SK-N-SH treated with all-trans-retinoic acid at 6 μM for 48 hours (cell line): ENCODE measurements at regions not wholly inside any gene's neighbourhood (a gene's known extent, or its start where the extent isn't known, plus 50 kb on each side); places are given as distances from the start of the nearest gene placed in this dataset.

Experiments
- ATAC-seq: fragments of 200-7000 bp; cut with Tn5 transposase; 3 replicates; pipeline ENCODE4 v1.9.1; 2020; ENCODE audit warnings: mild to moderate bottlenecking, moderate library complexity
- ARNTL ChIP-seq: fragments of 450-650 bp; formaldehyde crosslinking; IDR thresholded peaks from 2 replicates; pipeline ENCODE4 v1.5.0; 2020; ENCODE audit warnings: low read depth, mild to moderate bottlenecking, moderate library complexity, borderline replicate concordance
- BACH2 ChIP-seq: fragments of 250-450 bp; sonication (Bioruptor Pico); IDR thresholded peaks from 2 replicates; pipeline ENCODE4 v1.9.0; 2021; ENCODE audit warnings: mild to moderate bottlenecking, borderline replicate concordance
- CREB5 ChIP-seq: fragments of 250-450 bp; sonication (Bioruptor Pico); IDR thresholded peaks from 2 replicates; pipeline ENCODE4 v1.5.1; 2020; ENCODE audit warnings: low read depth, mild to moderate bottlenecking, moderate library complexity
- CSDC2 ChIP-seq: fragments of 250-450 bp; sonication (Bioruptor Pico); IDR thresholded peaks from 2 replicates; pipeline ENCODE4 v1.5.0; 2020; ENCODE audit warnings: mild to moderate bottlenecking, moderate library complexity
- CSRNP3 ChIP-seq: fragments of 250-450 bp; sonication (Bioruptor Pico); IDR thresholded peaks from 2 replicates; pipeline ENCODE4 v1.5.1; 2021; ENCODE audit warnings: mild to moderate bottlenecking, moderate library complexity
- ESRRG ChIP-seq: fragments of 250-450 bp; sonication (Bioruptor Pico); IDR thresholded peaks from 2 replicates; pipeline ENCODE4 v1.6.1; 2021; ENCODE audit warnings: mild to moderate bottlenecking
- GLIS3 ChIP-seq: fragments of 250-450 bp; sonication (Bioruptor Pico); IDR thresholded peaks from 2 replicates; pipeline ENCODE4 v1.5.0; 2020; ENCODE audit warnings: mild to moderate bottlenecking, moderate library complexity
- OSR1 ChIP-seq: fragments of 250-450 bp; sonication (Bioruptor Pico); IDR thresholded peaks from 2 replicates; pipeline ENCODE4 v1.8.0; 2022; ENCODE audit warnings: moderate library complexity, mild to moderate bottlenecking, inconsistent platforms
- PATZ1 ChIP-seq: fragments of 250-450 bp; sonication (Bioruptor Pico); IDR thresholded peaks from 2 replicates; pipeline ENCODE4 v1.8.0; 2020; ENCODE audit warnings: mild to moderate bottlenecking, moderate library complexity, borderline replicate concordance
- POU6F1 ChIP-seq: fragments of 250-450 bp; sonication (Bioruptor Pico); IDR thresholded peaks from 2 replicates; pipeline ENCODE4 v1.8.0; 2021; ENCODE audit warnings: low read depth, mild to moderate bottlenecking, moderate library complexity, borderline replicate concordance
- PPARA ChIP-seq: fragments of 250-450 bp; sonication (Bioruptor Pico); IDR thresholded peaks from 2 replicates; pipeline ENCODE4 v1.5.0; 2020; ENCODE audit warnings: mild to moderate bottlenecking, borderline replicate concordance
- RARB ChIP-seq: fragments of 250-450 bp; sonication (Bioruptor Pico); IDR thresholded peaks from 2 replicates; pipeline ENCODE4 v1.8.0; 2021; ENCODE audit warnings: mild to moderate bottlenecking, moderate library complexity
- SNAI2 ChIP-seq: fragments of 250-450 bp; sonication (Bioruptor Pico); IDR thresholded peaks from 2 replicates; pipeline ENCODE4 v1.5.0; 2020; ENCODE audit warnings: mild to moderate bottlenecking, moderate library complexity
- TCF4 ChIP-seq: fragments of 250-450 bp; sonication (Bioruptor Pico); IDR thresholded peaks from 2 replicates; pipeline ENCODE4 v1.8.0; 2021; ENCODE audit warnings: mild to moderate bottlenecking, moderate library complexity, borderline replicate concordance
- TOX ChIP-seq: fragments of 250-450 bp; sonication (Bioruptor Pico); IDR thresholded peaks from 2 replicates; pipeline ENCODE4 v1.8.0; 2021; ENCODE audit warnings: mild to moderate bottlenecking, moderate library complexity, borderline replicate concordance
- TSHZ2 ChIP-seq: fragments of 250-450 bp; sonication (Bioruptor Pico); IDR thresholded peaks from 2 replicates; pipeline ENCODE4 v1.5.0; 2020; ENCODE audit warnings: mild to moderate bottlenecking, moderate library complexity
- ZC3H10 ChIP-seq: fragments of 250-450 bp; sonication (Bioruptor Pico); IDR thresholded peaks from 2 replicates; pipeline ENCODE4 v1.5.1; 2021; ENCODE audit warnings: mild to moderate bottlenecking, moderate library complexity
- ZFP3 ChIP-seq: fragments of 250-450 bp; sonication (Bioruptor Pico); IDR thresholded peaks from 2 replicates; pipeline ENCODE4 v1.5.0; 2020; ENCODE audit warnings: mild to moderate bottlenecking, moderate library complexity
- ZFP30 ChIP-seq: fragments of 450-650 bp; formaldehyde crosslinking; IDR thresholded peaks from 2 replicates; pipeline ENCODE4 v1.5.0; 2022; ENCODE audit warnings: mild to moderate bottlenecking, moderate library complexity
- ZNF70 ChIP-seq: fragments of 450-650 bp; formaldehyde crosslinking; IDR thresholded peaks from 2 replicates; pipeline ENCODE4 v1.5.0; 2020; ENCODE audit warnings: mild to moderate bottlenecking, moderate library complexity

GRCh38 chr1:168469690-168470089 lies 74.1 kb downstream of the XCL2 start:
- peak; percentile 84 for ATAC-seq
- TF ChIP-seq SNAI2 (CRISPR knock-in tag) (no peak), ZFP30 (no peak), PPARA (CRISPR knock-in tag) (no peak), ARNTL (CRISPR knock-in tag) (no peak), ZC3H10 (CRISPR knock-in tag) (peak; percentile 89), TSHZ2 (CRISPR knock-in tag) (no peak), TCF4 (CRISPR knock-in tag) (no peak), BACH2 (CRISPR knock-in tag) (no peak), OSR1 (CRISPR knock-in tag) (no peak), ESRRG (CRISPR knock-in tag) (no peak), ZFP3 (CRISPR knock-in tag) (no peak), RARB (CRISPR knock-in tag) (peak; percentile 38; the same call in 1 of the 2 replicates), TOX (CRISPR knock-in tag) (peak; percentile 77), CSRNP3 (CRISPR knock-in tag) (no peak), POU6F1 (CRISPR knock-in tag) (no peak)
- TF ChIP-seq, all 23 proteins: peak for 3

GRCh38 chr1:168468822-168469221 lies 75.0 kb downstream of the XCL2 start:
- ATAC-seq = no peak
- no peak for TF ChIP-seq ZFP3 (CRISPR knock-in tag)
- no peak for TF ChIP-seq GLIS3 (CRISPR knock-in tag)
- no peak for TF ChIP-seq CSRNP3 (CRISPR knock-in tag)
- TF ChIP-seq ZNF70 (CRISPR knock-in tag) = no peak
- no peak for TF ChIP-seq PPARA (CRISPR knock-in tag)
- no peak for TF ChIP-seq ZFP30
- TF ChIP-seq SNAI2 (CRISPR knock-in tag) = no peak
- no peak for TF ChIP-seq PATZ1
- no peak for TF ChIP-seq TCF4 (CRISPR knock-in tag)
- no peak for TF ChIP-seq BACH2 (CRISPR knock-in tag)
- TF ChIP-seq ZC3H10 (CRISPR knock-in tag) = no peak
- no peak for TF ChIP-seq CREB5 (CRISPR knock-in tag)
- TF ChIP-seq RARB (CRISPR knock-in tag) = no peak
- no peak for TF ChIP-seq CSDC2 (CRISPR knock-in tag)
- no peak for TF ChIP-seq ESRRG (CRISPR knock-in tag)
- TF ChIP-seq TSHZ2 (CRISPR knock-in tag) = no peak
